Activated T-cell treated with anti-CD3 and anti-CD28 coated beads, Interleukin-2, amount 50 U/mL, for 4 hours (primary cell): ENCODE measurements at regions not wholly inside any gene's neighbourhood (a gene's known extent, or its start where the extent isn't known, plus 50 kb on each side); places are given as distances from the start of the nearest gene placed in this dataset.
"Not testable (repeated sequence)": the region's sequence is repeated elsewhere in the genome, so short reads cannot be mapped to it uniquely, and the experiment has no call there.

Experiments used
- ATAC-seq, 2 donors: fragments of 200-7000 bp; cut with Tn5 transposase; one replicate each; pipeline ENCODE4 v1.10.0; 2021
- DNase-seq: peaks from one replicate; pipeline ENCODE4 v3.0.0-alpha.2; 2020
- H3K27me3 Mint-ChIP-seq: one replicate; pipeline ENCODE4 v1.8.0; 2021; ENCODE audit warnings: low read depth, mixed read lengths
- H3K36me3 Mint-ChIP-seq: one replicate; pipeline ENCODE4 v1.8.0; 2022; ENCODE audit warnings: mixed read lengths; ENCODE audit not compliant: insufficient read depth
- H3K4me1 Mint-ChIP-seq: one replicate; pipeline ENCODE4 v1.8.0; 2021; ENCODE audit warnings: low read depth, mixed read lengths
- H3K4me3 Mint-ChIP-seq: one replicate; pipeline ENCODE4 v1.8.0; 2021; ENCODE audit warnings: mild to moderate bottlenecking, moderate library complexity, mixed read lengths
- H3K9me3 Mint-ChIP-seq: one replicate; pipeline ENCODE4 v1.8.0; 2021; ENCODE audit warnings: mixed read lengths

GRCh38 chr7:67301667-67302066 lies 305.0 kb downstream of the TYW1 start:
- H3K9me3 Mint-ChIP-seq: no peaks in the 10 kb centered on the region
- no peak for ATAC-seq
- no peak for DNase-seq

GRCh38 chr7:67302113-67303039 lies 305.7 kb downstream of the TYW1 start:
- H3K36me3 Mint-ChIP-seq: no peaks in the 10 kb centered on the region
- ATAC-seq (peak; percentile 86 to 89), DNase-seq (peak; percentile 98)
- H3K4me3 Mint-ChIP-seq: peak overlapping the region; percentile 87
- peaks cover 19% of the 10 kb centered on the region for H3K4me1 Mint-ChIP-seq
- H3K9me3 Mint-ChIP-seq: no peaks in the 10 kb centered on the region
- no peaks in the 10 kb centered on the region for H3K27me3 Mint-ChIP-seq

More at GRCh38 chr7:67301667-67302066, 305.0 kb downstream of the TYW1 start:
- H3K4me3 Mint-ChIP-seq: peak overlapping the region; percentile 87
- peaks cover 19% of the 10 kb centered on the region for H3K4me1 Mint-ChIP-seq
- H3K36me3 Mint-ChIP-seq: no peaks in the 10 kb centered on the region
- H3K27me3 Mint-ChIP-seq: no peaks in the 10 kb centered on the region

- H3K4me3 Mint-ChIP-seq, DNase-seq, ATAC-seq, H3K27me3 Mint-ChIP-seq, H3K9me3 Mint-ChIP-seq: not testable (repeated sequence)
- Mint-ChIP-seq H3K4me1 (peaks cover 17% of the 10 kb centered on the region), H3K36me3 (peaks cover 13% of the 10 kb centered on the region)
Observed at GRCh38 chr7:67304846-67305245, 308.2 kb downstream of the TYW1 start.

GRCh38 chr7:67306331-67306730 lies 309.7 kb downstream of the TYW1 start:
- Mint-ChIP-seq H3K4me3 (no peak overlapping the region), H3K4me1 (peaks cover 12% of the 10 kb centered on the region), H3K9me3 (no peaks in the 10 kb centered on the region), H3K36me3 (peaks cover 26% of the 10 kb centered on the region), H3K27me3 (no peaks in the 10 kb centered on the region)
- DNase-seq (no peak), ATAC-seq (no peak)

GRCh38 chr7:67309764-67310549 lies 313.3 kb downstream of the TYW1 start:
- Mint-ChIP-seq H3K4me1 (peaks cover 6% of the 10 kb centered on the region), H3K36me3 (peaks cover 42% of the 10 kb centered on the region), H3K9me3 (no peaks in the 10 kb centered on the region), H3K27me3 (no peaks in the 10 kb centered on the region), H3K4me3 (no peak overlapping the region)
- ATAC-seq: no peak
- no peak for DNase-seq

GRCh38 chr7:67311901-67312300 lies 315.3 kb downstream of the TYW1 start:
- H3K4me1 Mint-ChIP-seq: no peaks in the 10 kb centered on the region
- DNase-seq (no peak), ATAC-seq (no peak)
- no peaks in the 10 kb centered on the region for H3K27me3 Mint-ChIP-seq
- H3K4me3 Mint-ChIP-seq: no peak overlapping the region
- no peaks in the 10 kb centered on the region for H3K9me3 Mint-ChIP-seq
- H3K36me3 Mint-ChIP-seq: peaks cover 44% of the 10 kb centered on the region

- DNase-seq: no peak
- Mint-ChIP-seq H3K27me3 (no peaks in the 10 kb centered on the region), H3K4me1 (no peaks in the 10 kb centered on the region), H3K36me3 (peaks cover 48% of the 10 kb centered on the region), H3K4me3 (no peak overlapping the region), H3K9me3 (no peaks in the 10 kb centered on the region)
- ATAC-seq: no peak
Observed at GRCh38 chr7:67313213-67313612, 316.6 kb downstream of the TYW1 start.

GRCh38 chr7:67316902-67317301 lies 320.3 kb downstream of the TYW1 start:
- not testable (repeated sequence) for ATAC-seq, DNase-seq, H3K9me3 Mint-ChIP-seq, H3K4me1 Mint-ChIP-seq, H3K4me3 Mint-ChIP-seq, H3K27me3 Mint-ChIP-seq
- peaks cover 22% of the 10 kb centered on the region for H3K36me3 Mint-ChIP-seq

GRCh38 chr7:67328257-67328656 lies 331.6 kb downstream of the TYW1 start:
- H3K4me1 Mint-ChIP-seq, H3K9me3 Mint-ChIP-seq, H3K36me3 Mint-ChIP-seq, H3K27me3 Mint-ChIP-seq, ATAC-seq, DNase-seq, H3K4me3 Mint-ChIP-seq: not testable (repeated sequence)

GRCh38 chr7:67335165-67335564 lies 338.5 kb downstream of the TYW1 start:
- H3K4me3 Mint-ChIP-seq, H3K36me3 Mint-ChIP-seq, ATAC-seq, H3K27me3 Mint-ChIP-seq, H3K4me1 Mint-ChIP-seq, DNase-seq, H3K9me3 Mint-ChIP-seq: not testable (repeated sequence)

- H3K4me1 Mint-ChIP-seq, DNase-seq, H3K36me3 Mint-ChIP-seq, H3K9me3 Mint-ChIP-seq, H3K27me3 Mint-ChIP-seq, H3K4me3 Mint-ChIP-seq, ATAC-seq: not testable (repeated sequence)
Observed at GRCh38 chr7:67335663-67336062, 339.0 kb downstream of the TYW1 start.

- ATAC-seq, H3K9me3 Mint-ChIP-seq, H3K4me1 Mint-ChIP-seq, H3K4me3 Mint-ChIP-seq, H3K27me3 Mint-ChIP-seq, DNase-seq: not testable (repeated sequence)
- H3K36me3 Mint-ChIP-seq: peaks cover 22% of the 10 kb centered on the region
Observed at GRCh38 chr7:67338545-67338944, 341.9 kb downstream of the TYW1 start.

- H3K4me3 Mint-ChIP-seq: no peak overlapping the region
- no peak for ATAC-seq
- H3K36me3 Mint-ChIP-seq: peaks cover 30% of the 10 kb centered on the region
- no peaks in the 10 kb centered on the region for H3K27me3 Mint-ChIP-seq
- H3K9me3 Mint-ChIP-seq: no peaks in the 10 kb centered on the region
- DNase-seq: no peak
- no peaks in the 10 kb centered on the region for H3K4me1 Mint-ChIP-seq
Observed at GRCh38 chr7:67341153-67341768, 344.6 kb downstream of the TYW1 start.

- no peaks in the 10 kb centered on the region for H3K9me3 Mint-ChIP-seq
- H3K36me3 Mint-ChIP-seq: peaks cover 30% of the 10 kb centered on the region
- no peaks in the 10 kb centered on the region for H3K27me3 Mint-ChIP-seq
- DNase-seq: no peak
- no peak overlapping the region for H3K4me3 Mint-ChIP-seq
- ATAC-seq: no peak
- no peaks in the 10 kb centered on the region for H3K4me1 Mint-ChIP-seq
Observed at GRCh38 chr7:67343114-67343513, 346.5 kb downstream of the TYW1 start.
